SKM-1 (cell line): ENCODE measurements at regions not wholly inside any gene's neighbourhood (a gene's known extent, or its start where the extent isn't known, plus 50 kb on each side); places are given as distances from the start of the nearest gene placed in this dataset.
"Not testable (repeated sequence)": the region's sequence is repeated elsewhere in the genome, so short reads cannot be mapped to it uniquely, and the experiment has no call there.

Experiments
- DNase-seq: peaks from one replicate; lab custom pipeline; 2025; ENCODE audit not compliant: unreplicated experiment; lab: John Stamatoyannopoulos, UW

DNA sequence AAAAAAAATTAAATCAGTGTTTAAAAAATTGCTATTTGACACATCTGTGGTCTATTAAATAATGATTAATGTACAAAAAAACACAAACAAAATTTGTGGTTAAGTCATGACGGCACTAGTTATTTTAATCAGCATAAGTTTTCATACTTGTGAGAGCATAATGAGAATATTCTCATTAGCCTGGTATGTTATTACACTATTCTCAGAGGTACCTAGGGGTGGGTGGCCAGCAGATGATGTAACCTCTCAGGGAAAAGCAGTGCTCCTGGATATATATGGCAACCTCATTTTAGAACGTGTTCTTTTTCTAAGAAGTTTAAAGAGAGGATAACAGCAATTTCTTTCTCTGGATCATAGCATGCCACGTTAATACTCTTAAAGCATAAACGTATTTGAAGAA is 109.2 kb downstream of the GJA1 start:
- DNase-seq, result no peak

DNA sequence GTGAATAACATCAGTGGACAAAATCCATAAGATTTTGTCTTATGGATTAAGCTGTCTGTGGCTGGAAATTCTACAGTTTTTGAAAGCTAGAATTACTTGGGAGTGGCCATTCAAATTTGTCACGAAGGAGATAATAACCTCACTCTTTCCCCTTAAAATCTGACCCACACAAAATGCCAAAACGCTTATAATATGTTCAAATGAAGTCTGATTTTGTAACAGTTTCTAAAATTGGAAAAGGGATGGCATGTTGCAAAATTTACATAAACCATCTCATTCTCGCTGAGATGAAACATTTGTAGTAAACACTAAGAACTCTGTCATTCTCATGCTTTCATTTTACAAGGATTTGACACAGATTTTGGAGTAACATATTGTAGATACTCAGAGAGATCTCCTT is 112.7 kb downstream of the GJA1 start:
- no peak for DNase-seq

DNA sequence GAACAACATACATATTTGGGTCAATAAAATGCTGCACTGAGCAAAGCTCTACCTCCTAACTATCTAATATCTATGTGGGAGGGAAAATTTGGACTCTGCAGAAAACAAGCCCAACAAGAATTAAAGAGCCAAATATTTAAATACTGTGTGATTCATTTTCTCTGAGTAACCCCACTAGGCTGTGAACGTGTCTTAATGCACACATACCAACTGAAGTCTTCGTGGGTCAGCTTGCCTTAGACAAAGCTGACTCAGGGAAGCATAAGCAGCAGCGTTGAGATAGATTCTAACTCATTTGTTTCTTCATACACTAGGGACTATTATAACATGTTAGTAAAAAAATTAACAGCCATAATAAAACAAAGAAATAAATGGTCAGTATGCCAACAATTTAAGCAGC is 114.3 kb downstream of the GJA1 start:
- DNase-seq, result no peak

GRCh38 chr6:121550491-121551010 is 115.1 kb downstream of the GJA1 start:
- DNase-seq, result no peak

DNA sequence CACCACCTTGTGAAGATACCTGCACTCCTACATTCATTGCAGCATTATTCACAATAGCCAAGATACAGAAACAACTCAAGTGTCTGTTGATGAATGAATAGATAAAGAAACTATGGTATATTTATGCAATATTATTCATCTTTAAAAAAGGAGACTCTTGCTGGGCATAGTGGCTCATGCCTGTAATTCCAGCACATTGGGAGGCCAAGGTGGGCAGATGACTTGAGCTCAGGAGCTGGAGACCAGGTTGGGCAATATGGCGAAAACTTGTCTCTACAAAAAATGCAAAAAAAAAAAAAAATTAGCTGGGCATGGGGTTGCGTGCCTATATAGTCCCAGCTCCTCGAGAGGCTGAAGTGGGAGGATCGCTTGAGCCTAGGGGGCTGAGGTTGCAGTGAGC is 119.8 kb downstream of the GJA1 start:
- DNase-seq, result no peak

DNA sequence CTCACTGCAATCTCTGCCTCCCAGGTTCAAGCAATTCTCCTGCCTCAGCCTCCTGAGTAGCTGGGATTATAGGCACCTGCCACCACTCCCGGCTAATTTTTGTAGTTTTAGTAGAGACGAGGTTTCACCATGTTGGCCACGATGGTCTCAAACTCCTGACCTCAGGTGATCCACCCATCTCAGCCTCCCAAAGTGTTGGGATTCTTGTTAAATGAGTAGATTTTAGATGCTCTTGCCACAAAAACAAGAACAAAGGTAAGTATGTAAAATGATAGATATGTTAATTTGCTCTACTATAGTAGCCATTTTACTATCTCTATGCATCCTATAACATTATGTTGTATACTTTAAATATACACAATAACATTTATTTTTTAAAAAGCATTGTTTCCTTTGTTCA is 120.7 kb downstream of the GJA1 start:
- not testable (repeated sequence) for DNase-seq

- DNase-seq, result no peak
Measured at GRCh38 chr6:121557146-121557940, 121.9 kb downstream of the GJA1 start.

DNA sequence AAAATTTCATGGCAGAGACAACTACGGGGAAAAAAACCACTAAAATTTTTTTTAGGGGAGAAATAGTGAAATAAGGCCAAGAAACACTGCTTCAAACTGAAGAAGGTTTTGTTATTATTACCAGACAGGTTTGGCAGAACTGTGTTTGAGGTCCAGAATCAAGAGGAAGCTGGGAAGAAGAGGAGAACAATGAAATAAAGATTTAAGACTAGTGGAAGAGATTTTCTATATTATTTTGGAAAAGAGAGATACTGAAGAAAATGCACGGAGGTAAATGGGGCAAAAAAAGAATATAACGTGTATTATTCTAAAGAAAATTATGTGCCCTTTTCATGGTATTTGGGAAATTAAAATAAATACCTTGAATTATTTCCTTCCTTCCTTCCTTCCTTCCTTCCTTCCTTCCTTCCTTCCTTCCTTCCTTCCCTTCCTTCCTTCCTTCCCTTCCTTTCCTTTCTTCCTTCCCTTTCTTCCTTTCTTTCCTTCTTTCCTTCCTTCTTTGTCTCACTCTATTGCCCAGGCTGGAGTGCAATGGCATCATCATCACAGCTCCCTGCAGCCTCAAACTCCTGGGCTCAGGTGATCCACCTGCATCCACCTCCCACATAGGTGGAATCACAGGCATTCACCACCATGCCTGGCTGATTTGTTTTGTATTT is 124.3 kb downstream of the GJA1 start:
- DNase-seq, result no peak

- no peak for DNase-seq
Measured at GRCh38 chr6:121560476-121560875, 125.0 kb downstream of the GJA1 start.

DNA sequence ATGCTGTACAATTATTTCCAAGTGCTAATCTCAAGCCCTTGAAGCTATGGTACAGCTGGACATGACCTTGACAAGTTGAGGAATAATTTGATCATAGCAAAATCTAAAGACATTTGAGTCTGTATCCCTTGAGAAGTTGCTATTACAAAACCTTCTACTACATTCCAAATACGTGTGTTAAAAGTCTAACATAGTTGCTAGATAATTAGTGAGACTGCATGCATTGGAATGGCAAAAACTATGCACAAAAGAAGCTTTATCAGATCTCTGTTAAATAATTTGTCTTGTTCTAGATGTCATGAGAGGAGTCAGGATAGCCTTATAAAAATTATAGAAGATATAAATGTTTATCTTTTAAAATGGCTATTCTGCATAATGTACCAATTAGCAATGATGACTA is 127.8 kb downstream of the GJA1 start:
- DNase-seq, result no peak

GRCh38 chr6:121564529-121564928 is 129.1 kb downstream of the GJA1 start:
- DNase-seq, result not testable (repeated sequence)

DNA sequence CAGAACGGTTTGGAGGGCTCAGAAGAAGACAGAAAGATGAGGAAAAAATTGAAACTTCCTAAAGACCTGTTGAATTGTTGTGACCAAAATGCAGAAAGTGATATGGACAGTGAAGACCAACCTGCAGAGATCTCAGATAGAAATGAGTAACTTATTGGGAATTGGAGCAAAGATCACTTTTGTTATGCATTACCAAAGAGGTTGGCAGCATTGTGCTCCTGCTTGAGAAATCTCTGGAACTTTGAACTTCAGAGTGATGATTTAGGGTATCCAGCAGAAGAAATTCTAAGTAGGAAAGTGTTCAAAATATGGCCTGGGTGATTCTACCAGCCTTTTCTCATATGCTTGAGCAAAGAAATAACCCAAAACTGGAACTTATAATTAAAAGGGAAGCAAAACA is 136.0 kb downstream of the GJA1 start:
- DNase-seq, result no peak

DNA sequence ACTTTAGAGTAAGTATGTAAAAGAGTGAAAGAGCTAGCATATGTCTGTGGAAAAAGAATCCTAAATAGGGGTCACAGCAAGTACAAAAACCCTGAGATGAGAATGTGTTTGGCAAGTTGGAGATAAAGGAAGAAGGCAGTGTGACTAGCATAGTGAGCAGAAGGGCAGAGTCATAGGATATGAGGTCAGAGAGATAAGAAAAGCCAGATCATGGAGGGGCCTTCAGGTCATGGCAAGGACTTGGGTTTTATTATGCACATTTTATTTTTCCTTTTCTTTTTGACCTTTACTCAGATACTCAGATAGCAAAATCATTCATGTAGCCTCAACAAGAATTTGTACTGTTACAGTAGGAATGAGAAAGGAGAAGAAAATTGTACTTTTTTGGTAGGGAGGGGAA is 138.0 kb downstream of the GJA1 start:
- DNase-seq, result no peak

DNA sequence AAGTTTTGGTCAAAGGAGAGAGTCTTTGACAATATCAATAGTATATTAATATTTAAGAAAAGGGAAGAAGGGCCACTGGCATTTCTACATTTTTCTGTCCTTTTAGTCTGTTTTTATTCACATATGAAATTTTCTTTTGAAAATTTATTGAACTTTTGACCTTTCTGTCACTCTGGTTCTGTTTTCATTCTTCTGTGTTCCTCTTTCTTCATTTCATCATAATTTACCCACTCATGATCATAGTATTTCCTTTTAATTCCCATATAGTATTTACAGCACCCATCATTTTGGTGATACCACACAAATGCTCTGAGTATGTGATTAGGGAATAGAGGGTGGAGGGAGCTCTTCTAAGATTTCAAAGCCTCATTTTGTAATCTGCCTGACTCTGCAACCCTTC is 142.8 kb downstream of the GJA1 start:
- no peak for DNase-seq

- peak; percentile 9 for DNase-seq
Measured at GRCh38 chr6:121579478-121579877, 144.0 kb downstream of the GJA1 start.

GRCh38 chr6:121581327-121581726 is 145.9 kb downstream of the GJA1 start:
- no peak for DNase-seq

DNA sequence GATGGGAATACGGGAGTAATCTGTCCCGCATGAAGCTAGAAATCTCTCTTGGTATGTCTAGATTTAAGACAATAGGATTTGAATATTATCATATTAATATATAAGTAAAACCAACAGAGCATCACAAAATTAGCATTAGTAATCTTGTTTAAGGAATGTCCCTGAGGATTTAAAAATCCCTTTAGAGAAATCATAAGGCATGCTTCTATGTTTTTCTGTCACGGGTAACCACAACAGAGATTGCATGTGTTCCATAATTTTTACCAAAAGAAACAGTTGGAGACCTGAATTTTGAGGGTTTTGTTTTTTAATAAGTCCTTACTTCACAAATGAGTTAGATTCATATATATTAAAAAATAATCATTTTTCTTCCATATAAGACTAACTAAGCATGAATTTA is 146.8 kb downstream of the GJA1 start:
- no peak for DNase-seq

- DNase-seq, result no peak
Measured at GRCh38 chr6:121584586-121585369, 149.3 kb downstream of the GJA1 start.

DNA sequence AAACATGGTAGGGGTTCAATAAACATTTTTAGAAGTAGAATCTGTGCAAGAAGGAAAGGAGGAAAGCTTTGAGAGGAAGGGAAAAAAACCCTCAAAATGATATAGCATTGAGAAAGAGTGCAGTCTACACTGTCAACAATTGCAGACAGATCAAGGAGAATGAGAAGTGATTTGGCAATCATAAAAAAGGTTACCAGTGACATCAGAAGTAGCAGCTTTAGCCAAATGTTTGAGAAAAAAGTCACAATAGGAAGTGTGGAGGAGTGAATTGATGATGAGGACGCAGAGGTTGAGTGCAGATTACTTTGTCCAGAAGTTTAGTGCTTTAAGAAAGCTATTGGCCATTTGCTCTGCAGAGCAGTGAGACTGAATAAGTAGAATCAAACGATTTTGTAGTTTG is 155.0 kb downstream of the GJA1 start:
- DNase-seq, result no peak

- no peak for DNase-seq
Measured at GRCh38 chr6:121590916-121591315, 155.5 kb downstream of the GJA1 start.

- no peak for DNase-seq
Measured at GRCh38 chr6:121592261-121592935, 157.0 kb downstream of the GJA1 start.
